Liver (tissue), 2 donors: ENCODE measurements at regions not wholly inside any gene's neighbourhood (a gene's known extent, or its start where the extent isn't known, plus 50 kb on each side); places are given as distances from the start of the nearest gene placed in this dataset.

Experiments used
- CTCF ChIP-seq: fragments of 150-350 bp; IDR thresholded peaks from 2 replicates; pipeline ENCODE4 v1.5.1; 2017; ENCODE audit warnings: improper control_type of control experiment, low read depth, low read length; ENCODE audit not compliant: missing input control
- REST ChIP-seq: IDR thresholded peaks from 2 replicates; pipeline ENCODE4 v1.6.1; 2016; ENCODE audit warnings: antibody characterized with exemption, mild to moderate bottlenecking
- donor health status: healthy.

GRCh38 chr5:2639425-2639824 lies 112.1 kb downstream of the IRX2 start:
- TF ChIP-seq CTCF, result no peak
- TF ChIP-seq REST, result no peak
